Upper lobe of left lung (tissue), 4 donors: ENCODE measurements at regions not wholly inside any gene's neighbourhood (a gene's known extent, or its start where the extent isn't known, plus 50 kb on each side); places are given as distances from the start of the nearest gene placed in this dataset.

Source experiments
- CTCF ChIP-seq, 6 experiments: fragments of 450-650 bp in 4 of 6; fragments of 200-600 bp in 2 of 6; sonication (generic) in 2 of 6; IDR thresholded peaks; one replicate each; pipeline ENCODE4 v1.5.1; 2016 to 2019; ENCODE audit warnings: antibody characterized with exemption in 6 of 6
- EP300 ChIP-seq, 4 donors: sonication (generic); formaldehyde crosslinking; IDR thresholded peaks; one replicate each; pipeline ENCODE4 v1.5.1; 2017; ENCODE audit warnings: antibody characterized with exemption in 4 of 4, control low read depth in 2 of 4

GRCh38 chr1:14247666-14248065, 350.8 kb upstream of the KAZN start:
- no peak for TF ChIP-seq CTCF (IDR thresholded peaks at IDR 0.05)
- TF ChIP-seq EP300 (IDR thresholded peaks at IDR 0.05), result no peak
